Effector memory CD4-positive, alpha-beta T cell (primary cell): ENCODE measurements at regions not wholly inside any gene's neighbourhood (a gene's known extent, or its start where the extent isn't known, plus 50 kb on each side); places are given as distances from the start of the nearest gene placed in this dataset.

ENCODE experiments used
- DNase-seq, 3 donors: peaks; one replicate each; pipeline ENCODE4 v3.0.0-alpha.2; 2020
- H3K27ac ChIP-seq: 2 replicates; pipeline ENCODE4 v1.7.0; 2013; ENCODE audit warnings: mild to moderate bottlenecking, low read length, moderate library complexity; ENCODE audit not compliant: insufficient read depth, poor library complexity, severe bottlenecking
- H3K27me3 ChIP-seq: replicated peaks from 2 replicates; pipeline ENCODE4 v1.7.0; 2013; ENCODE audit warnings: mild to moderate bottlenecking, low read length; ENCODE audit not compliant: insufficient read depth, control insufficient read depth, poor library complexity, severe bottlenecking
- H3K36me3 ChIP-seq: 2 replicates; pipeline ENCODE4 v1.7.0; 2013; ENCODE audit warnings: mild to moderate bottlenecking, low read length, moderate library complexity; ENCODE audit not compliant: control insufficient read depth, insufficient read depth
- H3K4me1 ChIP-seq: 2 replicates; pipeline ENCODE4 v1.7.0; 2013; ENCODE audit warnings: low read length, mild to moderate bottlenecking; ENCODE audit not compliant: control insufficient read depth, insufficient read depth, poor library complexity, severe bottlenecking
- H3K4me3 ChIP-seq: 2 replicates; pipeline ENCODE4 v1.7.0; 2013; ENCODE audit warnings: low read length, low read depth, mild to moderate bottlenecking; ENCODE audit not compliant: insufficient read depth, poor library complexity, severe bottlenecking
- H3K9me3 ChIP-seq: 2 replicates; pipeline ENCODE4 v1.7.0; 2013; ENCODE audit warnings: mild to moderate bottlenecking, low read length, moderate library complexity; ENCODE audit not compliant: control insufficient read depth

DNA sequence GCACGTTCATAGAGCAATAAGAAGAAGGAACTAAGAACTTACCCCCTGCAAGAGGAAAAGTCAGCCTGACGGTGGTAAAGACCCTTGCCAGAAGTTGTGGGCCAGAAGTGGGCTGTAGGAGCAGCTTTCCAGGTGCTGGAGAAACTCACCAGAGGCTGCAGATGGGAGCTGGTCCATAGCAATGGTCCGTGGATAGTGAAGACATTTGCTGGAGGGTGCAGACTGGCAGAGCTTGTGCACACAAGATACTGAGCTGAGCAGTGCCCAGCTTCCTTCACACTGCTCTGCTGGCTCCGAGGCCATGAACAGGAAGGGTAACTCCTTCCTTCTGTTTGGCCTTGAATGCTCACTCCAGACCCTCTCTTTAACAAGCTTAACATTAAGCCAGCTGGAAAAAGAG is 149.8 kb upstream of the BNIP2 start:
- no peaks in the 10 kb centered on the region for H3K9me3 ChIP-seq
- H3K27ac ChIP-seq: no peak overlapping the region
- no peak for DNase-seq
- H3K4me3 ChIP-seq: no peak overlapping the region
- H3K27me3 ChIP-seq: no peaks in the 10 kb centered on the region
- H3K4me1 ChIP-seq: no peaks in the 10 kb centered on the region
- no peaks in the 10 kb centered on the region for H3K36me3 ChIP-seq

DNA sequence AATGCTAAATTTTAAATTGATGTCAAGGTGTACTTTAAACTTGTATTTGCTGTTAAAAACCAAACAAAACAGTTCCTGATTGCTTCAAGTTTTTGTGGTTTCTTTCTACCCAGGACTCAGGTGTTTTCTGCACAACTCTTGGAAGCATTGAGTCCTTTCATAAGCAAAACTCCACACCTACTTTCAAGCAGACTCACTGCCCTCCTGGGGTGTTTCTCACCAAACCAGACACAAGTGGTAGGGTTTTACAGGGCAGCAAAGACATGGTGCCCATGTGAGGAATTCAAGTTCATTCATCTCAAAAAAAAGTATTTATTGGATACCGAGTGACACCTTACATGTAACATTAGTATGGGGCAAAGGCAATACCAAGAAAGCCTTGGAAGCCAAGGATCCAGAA is 146.7 kb upstream of the BNIP2 start:
- no peaks in the 10 kb centered on the region for H3K27me3 ChIP-seq
- H3K4me3 ChIP-seq: no peak overlapping the region
- H3K36me3 ChIP-seq: no peaks in the 10 kb centered on the region
- no peak for DNase-seq
- no peaks in the 10 kb centered on the region for H3K4me1 ChIP-seq
- no peak overlapping the region for H3K27ac ChIP-seq
- H3K9me3 ChIP-seq: no peaks in the 10 kb centered on the region

DNA sequence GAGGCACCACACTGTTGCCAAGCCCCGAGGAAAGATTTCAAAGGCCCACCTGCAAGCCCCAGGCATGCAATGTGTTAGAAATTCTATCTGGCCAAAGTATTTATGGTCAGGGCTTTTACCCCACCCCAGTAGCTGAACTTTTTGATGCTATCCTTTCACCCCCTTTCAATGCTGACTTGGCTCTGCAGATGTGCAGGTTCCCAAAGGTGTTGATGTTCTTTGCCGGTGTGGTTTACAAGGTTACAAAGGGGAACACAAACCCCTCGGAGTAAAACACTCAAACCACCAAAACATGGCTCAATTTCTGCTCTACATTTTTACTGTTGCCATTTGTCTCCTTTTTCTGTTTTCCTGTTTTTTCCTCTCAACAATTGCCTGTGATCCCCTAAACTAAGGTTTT is 145.4 kb upstream of the BNIP2 start:
- Histone ChIP-seq H3K9me3 (no peaks in the 10 kb centered on the region), H3K4me3 (no peak overlapping the region), H3K4me1 (no peaks in the 10 kb centered on the region), H3K27me3 (no peaks in the 10 kb centered on the region), H3K36me3 (no peaks in the 10 kb centered on the region), H3K27ac (no peak overlapping the region)
- no peak for DNase-seq

DNA sequence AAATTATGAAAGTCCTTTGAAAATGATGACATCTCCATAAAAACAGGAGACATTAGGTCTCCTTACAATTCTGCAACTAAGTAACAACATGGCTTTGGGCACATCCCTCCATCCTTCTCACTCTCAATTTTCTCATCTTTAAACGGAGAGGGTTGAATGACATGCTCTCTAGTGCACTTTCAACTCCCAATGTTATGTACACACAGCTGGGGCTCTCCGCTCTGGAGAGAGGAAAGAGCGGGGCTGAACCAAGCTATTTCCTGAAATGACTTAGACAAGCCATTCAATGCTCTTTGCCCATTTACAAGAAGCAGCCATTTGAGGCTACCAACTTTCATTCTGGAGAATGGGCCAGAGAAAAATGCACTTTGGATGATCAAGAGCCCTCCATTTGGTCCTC is 144.2 kb upstream of the BNIP2 start:
- Histone ChIP-seq H3K9me3 (no peaks in the 10 kb centered on the region), H3K4me1 (no peaks in the 10 kb centered on the region), H3K4me3 (no peak overlapping the region), H3K36me3 (no peaks in the 10 kb centered on the region), H3K27me3 (no peaks in the 10 kb centered on the region), H3K27ac (no peak overlapping the region)
- no peak for DNase-seq

DNA sequence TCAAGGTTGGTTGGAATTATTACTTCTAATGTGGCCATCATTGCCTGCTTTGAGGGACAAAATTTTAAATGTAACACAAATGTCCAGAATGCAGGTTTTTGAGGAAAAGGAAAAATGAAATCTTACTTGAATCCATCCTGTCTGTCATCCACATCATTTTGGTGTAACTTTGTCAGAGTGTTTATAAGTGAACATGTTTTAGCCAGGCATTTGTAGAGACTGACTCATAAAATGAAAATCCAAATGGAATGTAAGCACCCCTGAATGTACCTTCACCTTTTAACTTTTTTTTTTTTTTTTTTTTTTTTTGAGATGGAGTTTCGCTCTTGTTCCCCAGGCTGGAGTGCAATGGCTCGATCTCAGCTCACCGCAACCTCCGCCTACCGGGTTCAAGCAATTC is 141.8 kb upstream of the BNIP2 start:
- Histone ChIP-seq H3K4me3 (no peak overlapping the region), H3K36me3 (no peaks in the 10 kb centered on the region), H3K4me1 (no peaks in the 10 kb centered on the region), H3K27me3 (no peaks in the 10 kb centered on the region), H3K27ac (no peak overlapping the region), H3K9me3 (no peaks in the 10 kb centered on the region)
- DNase-seq: no peak

DNA sequence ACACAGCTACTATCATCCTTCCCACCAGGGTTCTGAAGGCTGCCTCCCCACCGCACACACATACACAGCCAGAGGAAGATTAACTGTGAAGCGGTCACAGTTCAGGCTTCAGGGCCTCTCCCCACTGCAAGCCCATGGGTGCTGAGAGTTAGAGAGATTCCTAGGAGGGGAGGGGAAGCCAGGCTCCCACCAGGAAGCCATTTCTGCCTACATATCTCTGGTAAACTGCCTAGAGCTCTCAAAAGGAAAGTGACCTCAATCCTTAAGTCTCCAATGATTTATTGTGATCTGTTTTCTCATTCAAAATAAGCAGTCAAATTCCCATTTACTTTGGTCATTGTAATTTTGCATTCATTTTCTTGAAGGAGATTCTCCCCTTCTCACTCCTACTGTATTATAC is 141.0 kb upstream of the BNIP2 start:
- DNase-seq: no peak
- no peaks in the 10 kb centered on the region for H3K4me1 ChIP-seq
- H3K27ac ChIP-seq: no peak overlapping the region
- no peaks in the 10 kb centered on the region for H3K9me3 ChIP-seq
- H3K4me3 ChIP-seq: no peak overlapping the region
- H3K27me3 ChIP-seq: no peaks in the 10 kb centered on the region
- H3K36me3 ChIP-seq: no peaks in the 10 kb centered on the region

DNA sequence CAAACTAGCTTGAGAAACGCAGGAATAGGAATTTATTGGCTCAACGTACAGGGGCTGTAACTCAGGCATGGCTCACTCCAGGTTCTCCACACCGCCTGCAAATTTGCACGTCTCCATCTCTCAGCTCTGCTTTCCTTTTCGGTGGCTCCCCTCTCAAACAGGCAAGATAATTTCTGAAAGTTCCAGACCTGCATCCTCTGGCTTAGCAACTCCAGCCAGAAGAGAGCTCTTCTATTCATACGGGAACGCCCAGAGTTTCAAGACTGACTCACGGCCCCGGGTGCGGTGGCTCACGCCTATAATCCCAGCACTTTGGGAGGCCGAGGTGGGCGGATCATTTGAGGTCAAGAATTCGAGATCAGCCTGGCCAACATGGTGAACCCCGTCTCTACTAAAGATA is 139.7 kb upstream of the BNIP2 start:
- H3K4me3 ChIP-seq: no peak overlapping the region
- H3K4me1 ChIP-seq: no peaks in the 10 kb centered on the region
- H3K36me3 ChIP-seq: no peaks in the 10 kb centered on the region
- no peak overlapping the region for H3K27ac ChIP-seq
- DNase-seq: no peak
- no peaks in the 10 kb centered on the region for H3K9me3 ChIP-seq
- no peaks in the 10 kb centered on the region for H3K27me3 ChIP-seq

DNA sequence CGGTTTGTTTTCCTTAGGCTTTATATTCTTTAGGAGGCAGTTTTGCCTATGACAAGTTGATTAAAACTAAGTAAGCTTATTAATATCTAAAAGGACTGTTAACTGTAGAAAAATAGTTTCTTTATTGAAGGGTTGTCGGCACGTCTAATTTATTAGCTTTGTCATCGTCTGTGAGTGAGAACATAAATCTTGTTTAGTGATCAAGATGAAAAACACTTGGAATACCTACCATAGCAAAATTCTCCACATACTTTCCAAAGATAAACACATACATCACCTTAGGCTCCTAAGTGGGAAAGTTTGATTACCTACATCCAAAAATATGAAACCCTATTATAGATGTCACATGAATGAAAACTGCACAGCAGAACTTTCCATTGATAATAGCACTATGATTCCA is 139.1 kb upstream of the BNIP2 start:
- H3K27me3 ChIP-seq: no peaks in the 10 kb centered on the region
- H3K27ac ChIP-seq: no peak overlapping the region
- no peaks in the 10 kb centered on the region for H3K4me1 ChIP-seq
- DNase-seq: no peak
- no peak overlapping the region for H3K4me3 ChIP-seq
- no peaks in the 10 kb centered on the region for H3K36me3 ChIP-seq
- no peaks in the 10 kb centered on the region for H3K9me3 ChIP-seq

DNA sequence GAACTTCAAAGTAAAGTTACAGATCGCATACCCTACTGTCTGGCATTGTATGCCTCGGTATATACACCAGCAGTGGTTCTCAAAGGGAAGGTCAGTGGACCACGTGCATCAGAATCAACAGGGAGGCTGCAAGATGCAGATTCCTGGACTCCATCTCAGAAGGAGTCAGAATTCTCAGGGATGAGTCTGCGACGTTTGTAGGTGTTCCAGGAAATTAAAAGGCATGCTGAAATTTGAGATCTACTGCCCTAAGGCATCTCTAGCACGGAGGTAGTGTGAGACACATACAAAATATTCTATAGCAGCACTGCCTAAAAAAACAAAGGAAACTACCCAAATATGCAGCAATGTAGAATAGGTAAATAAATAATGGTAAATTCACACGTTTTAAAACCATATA is 136.8 kb upstream of the BNIP2 start:
- no peaks in the 10 kb centered on the region for H3K27me3 ChIP-seq
- no peak overlapping the region for H3K27ac ChIP-seq
- H3K36me3 ChIP-seq: no peaks in the 10 kb centered on the region
- no peak for DNase-seq
- no peaks in the 10 kb centered on the region for H3K9me3 ChIP-seq
- no peaks in the 10 kb centered on the region for H3K4me1 ChIP-seq
- H3K4me3 ChIP-seq: no peak overlapping the region

DNA sequence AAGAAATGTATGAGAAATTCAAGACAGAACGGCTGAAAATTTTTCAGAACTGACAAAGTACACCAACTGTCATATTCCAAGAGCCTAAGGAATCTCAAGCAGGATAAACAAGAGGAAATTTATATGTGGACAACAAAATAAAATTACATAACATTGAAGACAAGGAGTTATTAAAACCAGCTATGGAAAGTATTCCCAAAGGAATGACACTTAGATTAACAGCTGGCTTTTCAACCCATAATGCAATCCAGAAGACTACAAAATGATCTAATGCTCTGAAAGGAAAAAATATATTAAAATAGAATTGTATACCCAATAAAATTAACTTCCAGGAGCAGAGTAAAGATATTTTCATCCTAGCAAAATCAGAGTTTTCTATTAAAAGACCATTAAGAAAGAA is 132.2 kb upstream of the BNIP2 start:
- Histone ChIP-seq H3K9me3 (no peaks in the 10 kb centered on the region), H3K4me3 (no peak overlapping the region), H3K36me3 (no peaks in the 10 kb centered on the region), H3K27ac (no peak overlapping the region), H3K4me1 (no peaks in the 10 kb centered on the region), H3K27me3 (peaks cover 2% of the 10 kb centered on the region)
- DNase-seq: no peak

DNA sequence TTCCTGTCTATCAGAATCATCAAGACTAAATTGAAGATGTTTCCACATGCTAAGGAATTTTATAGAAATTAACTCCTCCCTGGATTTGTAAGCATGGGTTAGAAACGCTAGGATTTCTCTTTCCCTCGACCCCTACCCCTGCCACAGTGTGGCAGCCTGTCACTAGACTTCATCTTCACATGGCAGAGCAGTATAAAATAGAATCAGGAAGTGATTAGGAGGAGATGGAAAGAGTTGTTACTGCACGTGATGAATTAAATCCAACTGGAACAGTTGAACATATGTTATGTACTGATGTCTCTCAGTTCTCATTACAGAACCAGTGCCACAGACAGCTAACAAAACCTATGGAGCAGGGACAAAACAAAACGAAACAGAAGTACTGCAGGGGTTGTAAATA is 130.0 kb upstream of the BNIP2 start:
- Histone ChIP-seq H3K27me3 (peaks cover 2% of the 10 kb centered on the region), H3K4me3 (no peak overlapping the region), H3K36me3 (no peaks in the 10 kb centered on the region), H3K4me1 (peaks cover 12% of the 10 kb centered on the region), H3K27ac (no peak overlapping the region), H3K9me3 (no peaks in the 10 kb centered on the region)
- DNase-seq: no peak
